Esophagus (tissue), 2 donors: ENCODE measurements at regions not wholly inside any gene's neighbourhood (a gene's known extent, or its start where the extent isn't known, plus 50 kb on each side); places are given as distances from the start of the nearest gene placed in this dataset.

Experiments
- H3K27ac ChIP-seq, 2 donors: one replicate each; pipeline ENCODE4 v1.5.1; 2013; ENCODE audit warnings: low read depth in 2 of 2, mild to moderate bottlenecking in 2 of 2, inconsistent platforms in 1 of 2, low read length in 1 of 2, moderate library complexity in 1 of 2
- H3K27me3 ChIP-seq, 2 donors: one replicate each; pipeline ENCODE4 v1.6.1; 2013; ENCODE audit warnings: low read length in 2 of 2, control low read depth in 1 of 2, mild to moderate bottlenecking in 1 of 2; ENCODE audit not compliant: insufficient read depth in 2 of 2, control insufficient read depth in 1 of 2
- H3K36me3 ChIP-seq, 2 donors: one replicate each; pipeline ENCODE4 v1.6.1; 2013; ENCODE audit warnings: low read length in 1 of 2; ENCODE audit not compliant: control insufficient read depth in 2 of 2, insufficient read depth in 2 of 2
- H3K4me1 ChIP-seq, 2 donors: one replicate each; pipeline ENCODE4 v1.6.1; 2013; ENCODE audit warnings: low read length in 1 of 2; ENCODE audit not compliant: control insufficient read depth in 2 of 2, insufficient read depth in 2 of 2
- H3K4me3 ChIP-seq, 2 donors: one replicate each; pipeline ENCODE4 v1.5.1; 2013; ENCODE audit warnings: low read length in 2 of 2, mild to moderate bottlenecking in 2 of 2, low read depth in 1 of 2, moderate library complexity in 1 of 2
- H3K9me3 ChIP-seq, 2 donors: one replicate each; pipeline ENCODE4 v1.6.1; 2013; ENCODE audit warnings: mild to moderate bottlenecking in 2 of 2, low read depth in 1 of 2, low read length in 1 of 2, moderate library complexity in 1 of 2; ENCODE audit not compliant: control insufficient read depth in 2 of 2, insufficient read depth in 1 of 2
- WGBS, 2 donors: extraction: QIAGEN DNeasy Blood & Tissue Kit; methylation state at CpG; one replicate each; pipeline ENCODE4 v1.1.7; 2013; 5-methylcytosine and 5-hydroxymethylcytosine counted together
- donor health status: healthy with polysubstance abuse.
- donor health status: Bipolar disorder and iron deficiency.

GRCh38 chr9:109859447-109859846 lies 79.4 kb downstream of the PALM2AKAP2 start:
- H3K4me1 ChIP-seq, result no peaks in the 10 kb centered on the region
- H3K9me3 ChIP-seq, result no peaks in the 10 kb centered on the region
- H3K27ac ChIP-seq, result no peak overlapping the region
- H3K4me3 ChIP-seq, result no peak overlapping the region
- no peaks in the 10 kb centered on the region for H3K27me3 ChIP-seq
- H3K36me3 ChIP-seq, result no peaks in the 10 kb centered on the region
- 81 to 85% methylated on average over 2 of the region's 2 CpGs for WGBS, 2 donors

GRCh38 chr9:109860521-109860920 lies 80.5 kb downstream of the PALM2AKAP2 start:
- Histone ChIP-seq H3K27ac (no peak overlapping the region), H3K27me3 (no peaks in the 10 kb centered on the region), H3K4me1 (no peaks in the 10 kb centered on the region), H3K9me3 (no peaks in the 10 kb centered on the region), H3K4me3 (no peak overlapping the region), H3K36me3 (no peaks in the 10 kb centered on the region)
- 70 to 71% methylated on average over 2 of the region's 2 CpGs for WGBS, 2 donors

- Histone ChIP-seq H3K36me3 (no peaks in the 10 kb centered on the region), H3K9me3 (no peaks in the 10 kb centered on the region), H3K27me3 (no peaks in the 10 kb centered on the region), H3K27ac (no peak overlapping the region), H3K4me1 (no peaks in the 10 kb centered on the region), H3K4me3 (no peak overlapping the region)
- WGBS, 2 donors, result 44 to 48% methylated on average over 4 of the region's 4 CpGs
Measured at GRCh38 chr9:109861499-109861898, 81.5 kb downstream of the PALM2AKAP2 start.

GRCh38 chr9:109861918-109862317 lies 81.9 kb downstream of the PALM2AKAP2 start:
- Histone ChIP-seq H3K27ac (no peak overlapping the region), H3K27me3 (no peaks in the 10 kb centered on the region), H3K4me1 (no peaks in the 10 kb centered on the region), H3K4me3 (no peak overlapping the region), H3K9me3 (no peaks in the 10 kb centered on the region), H3K36me3 (no peaks in the 10 kb centered on the region)

- H3K36me3 ChIP-seq, result no peaks in the 10 kb centered on the region
- H3K27me3 ChIP-seq, result no peaks in the 10 kb centered on the region
- no peak overlapping the region for H3K27ac ChIP-seq
- no peak overlapping the region for H3K4me3 ChIP-seq
- H3K4me1 ChIP-seq, result peaks cover 0 to 2% of the 10 kb centered on the region in 2 donors
- no peaks in the 10 kb centered on the region for H3K9me3 ChIP-seq
- WGBS, 2 donors, result 63 to 78% methylated on average over 3 of the region's 3 CpGs
Measured at GRCh38 chr9:109862452-109862851, 82.5 kb downstream of the PALM2AKAP2 start.

- WGBS, 2 donors, result 77 to 78% methylated on average over 3 of the region's 3 CpGs
- Histone ChIP-seq H3K9me3 (no peaks in the 10 kb centered on the region), H3K27ac (no peak overlapping the region), H3K4me3 (no peak overlapping the region), H3K36me3 (no peaks in the 10 kb centered on the region), H3K4me1 (peaks cover 0 to 2% of the 10 kb centered on the region in 2 donors), H3K27me3 (no peaks in the 10 kb centered on the region)
Measured at GRCh38 chr9:109863961-109864360, 84.0 kb downstream of the PALM2AKAP2 start.

GRCh38 chr9:109865521-109865920 lies 85.5 kb downstream of the PALM2AKAP2 start:
- Histone ChIP-seq H3K4me3 (no peak overlapping the region), H3K36me3 (no peaks in the 10 kb centered on the region), H3K27ac (no peak overlapping the region), H3K4me1 (peaks cover 0 to 2% of the 10 kb centered on the region in 2 donors), H3K27me3 (no peaks in the 10 kb centered on the region), H3K9me3 (no peaks in the 10 kb centered on the region)

- H3K4me1 ChIP-seq, result peaks cover 0 to 2% of the 10 kb centered on the region in 2 donors
- H3K36me3 ChIP-seq, result no peaks in the 10 kb centered on the region
- WGBS, 2 donors, result 56 to 58% methylated on average over 4 of the region's 4 CpGs
- H3K4me3 ChIP-seq, result no peak overlapping the region
- no peaks in the 10 kb centered on the region for H3K27me3 ChIP-seq
- H3K27ac ChIP-seq, result no peak overlapping the region
- no peaks in the 10 kb centered on the region for H3K9me3 ChIP-seq
Measured at GRCh38 chr9:109868207-109868606, 88.2 kb downstream of the PALM2AKAP2 start.

- H3K27me3 ChIP-seq, result no peaks in the 10 kb centered on the region
- H3K27ac ChIP-seq, result no peak overlapping the region
- WGBS, 2 donors, result 60 to 66% methylated on average over 3 of the region's 3 CpGs
Measured at GRCh38 chr9:109868722-109869121, 88.7 kb downstream of the PALM2AKAP2 start.

GRCh38 chr9:109870365-109870764 lies 90.4 kb downstream of the PALM2AKAP2 start:
- Histone ChIP-seq H3K27ac (no peak overlapping the region), H3K36me3 (no peaks in the 10 kb centered on the region), H3K4me1 (peaks cover 0 to 2% of the 10 kb centered on the region in 2 donors), H3K4me3 (no peak overlapping the region), H3K27me3 (no peaks in the 10 kb centered on the region), H3K9me3 (no peaks in the 10 kb centered on the region)
- 69 to 74% methylated on average over 6 of the region's 6 CpGs for WGBS, 2 donors

More at GRCh38 chr9:109868722-109869121, 88.7 kb downstream of the PALM2AKAP2 start:
- H3K4me1 ChIP-seq, result peaks cover 0 to 2% of the 10 kb centered on the region in 2 donors
- H3K9me3 ChIP-seq, result no peaks in the 10 kb centered on the region
- H3K4me3 ChIP-seq, result no peak overlapping the region
- no peaks in the 10 kb centered on the region for H3K36me3 ChIP-seq
